Astrocyte (in vitro differentiated cells and primary cell): ENCODE measurements at regions not wholly inside any gene's neighbourhood (a gene's known extent, or its start where the extent isn't known, plus 50 kb on each side); places are given as distances from the start of the nearest gene placed in this dataset.

Experiments used
- DNase-seq: peaks from one replicate; pipeline ENCODE4 v3.0.0-alpha.2; 2010; ENCODE audit warnings: low read depth
- FAIRE-seq: peaks from 2 replicates; lab custom pipeline; 2011; peaks lifted over from hg19 to GRCh38; lab: Jason Lieb, UNC
- H2AFZ ChIP-seq: 2 replicates; pipeline ENCODE4 v1.6.0; 2012; ENCODE audit warnings: low read depth, low read length, inconsistent platforms
- H3K27ac ChIP-seq: 2 replicates; pipeline ENCODE4 v1.5.1; 2011; ENCODE audit warnings: low read depth, low read length, inconsistent platforms
- H3K27me3 ChIP-seq: 2 replicates; pipeline ENCODE4 v1.6.0; 2011; ENCODE audit warnings: low read length, inconsistent platforms; ENCODE audit not compliant: insufficient read depth
- H3K36me3 ChIP-seq: 2 replicates; pipeline ENCODE4 v1.5.1; 2011; ENCODE audit warnings: low read length, inconsistent platforms; ENCODE audit not compliant: insufficient read depth
- H3K4me1 ChIP-seq: 2 replicates; pipeline ENCODE4 v1.5.1; 2011; ENCODE audit warnings: low read length, inconsistent platforms; ENCODE audit not compliant: insufficient read depth
- H3K4me2 ChIP-seq: 2 replicates; pipeline ENCODE4 v1.6.0; 2012; ENCODE audit warnings: low read length, inconsistent platforms
- H3K4me3 ChIP-seq: 2 replicates; pipeline ENCODE4 v1.5.1; 2011; ENCODE audit warnings: low read depth, mild to moderate bottlenecking, low read length, inconsistent platforms; ENCODE audit not compliant: insufficient read depth
- H3K79me2 ChIP-seq: 2 replicates; pipeline ENCODE4 v1.6.0; 2012; ENCODE audit warnings: mild to moderate bottlenecking, low read length, inconsistent platforms; ENCODE audit not compliant: insufficient read depth
- H3K9ac ChIP-seq: 2 replicates; pipeline ENCODE4 v1.6.0; 2012; ENCODE audit warnings: mild to moderate bottlenecking, low read length, inconsistent platforms
- H3K9me3 ChIP-seq: 2 replicates; pipeline ENCODE4 v1.5.1; 2012; ENCODE audit warnings: low read depth, mild to moderate bottlenecking, low read length, inconsistent platforms; ENCODE audit not compliant: insufficient read depth
- H4K20me1 ChIP-seq: 2 replicates; pipeline ENCODE4 v1.6.0; 2012; ENCODE audit warnings: low read length, inconsistent platforms; ENCODE audit not compliant: insufficient read depth
- H3K27ac Mint-ChIP-seq: one replicate; pipeline ENCODE4 v1.8.0; 2021; ENCODE audit warnings: mild to moderate bottlenecking, mixed read lengths; ENCODE audit not compliant: unreplicated experiment
- H3K27me3 Mint-ChIP-seq: one replicate; pipeline ENCODE4 v1.8.0; 2021; ENCODE audit warnings: low read depth, mixed read lengths; ENCODE audit not compliant: unreplicated experiment
- H3K36me3 Mint-ChIP-seq: one replicate; pipeline ENCODE4 v1.8.0; 2021; ENCODE audit warnings: low read depth, mixed read lengths; ENCODE audit not compliant: unreplicated experiment
- H3K4me1 Mint-ChIP-seq: one replicate; pipeline ENCODE4 v1.8.0; 2021; ENCODE audit warnings: low read depth, mixed read lengths; ENCODE audit not compliant: unreplicated experiment
- H3K4me3 Mint-ChIP-seq: one replicate; pipeline ENCODE4 v1.8.0; 2021; ENCODE audit warnings: mild to moderate bottlenecking, moderate library complexity, mixed read lengths; ENCODE audit not compliant: unreplicated experiment
- H3K9me3 Mint-ChIP-seq: one replicate; pipeline ENCODE4 v1.8.0; 2021; ENCODE audit warnings: mild to moderate bottlenecking, mixed read lengths; ENCODE audit not compliant: unreplicated experiment
- EZH2 ChIP-seq: IDR thresholded peaks from 2 replicates; pipeline ENCODE4 v1.6.1; 2012; ENCODE audit warnings: mild to moderate bottlenecking, low read length, inconsistent platforms; ENCODE audit not compliant: insufficient read depth
- TF ChIP-seq, protein P1 (sequence below): IDR thresholded peaks from 2 replicates; pipeline ENCODE4 v1.5.1; 2011; ENCODE audit warnings: low read depth, mild to moderate bottlenecking, inconsistent platforms, low read length, moderate library complexity; ENCODE audit not compliant: insufficient read depth

DNA sequence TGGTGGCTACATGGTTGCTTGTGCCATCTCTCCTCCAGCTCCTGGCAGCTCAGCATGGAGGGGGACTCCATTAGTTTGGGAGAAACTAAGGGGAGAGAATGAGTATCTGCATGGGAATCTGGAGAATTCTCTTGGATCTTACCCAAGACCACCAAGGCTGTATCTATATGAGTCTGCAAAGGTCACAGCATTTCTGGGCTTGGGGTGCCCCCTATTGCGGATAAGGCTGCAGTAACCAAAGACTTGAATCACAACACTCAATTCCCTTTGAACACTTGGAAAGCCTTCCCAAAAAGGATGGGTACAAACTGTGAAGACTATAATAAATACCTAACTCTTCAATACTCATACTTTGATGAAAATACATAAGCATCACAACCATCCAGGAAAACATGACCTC lies 623.5 kb upstream of the NR3C2 start:
- no peaks in the 10 kb centered on the region for H4K20me1 ChIP-seq
- H3K27me3 Mint-ChIP-seq = no peaks in the 10 kb centered on the region
- no peak overlapping the region for H3K4me3 ChIP-seq
- no peaks in the 10 kb centered on the region for H3K4me1 ChIP-seq
- no peak overlapping the region for H2AFZ ChIP-seq
- no peak overlapping the region for H3K9ac ChIP-seq
- DNase-seq (no peak), FAIRE-seq (peak; percentile 23)
- peaks cover 4% of the 10 kb centered on the region for H3K9me3 Mint-ChIP-seq
- no peaks in the 10 kb centered on the region for H3K36me3 Mint-ChIP-seq
- H3K4me3 Mint-ChIP-seq = no peak overlapping the region
- H3K9me3 ChIP-seq = no peaks in the 10 kb centered on the region
- H3K4me2 ChIP-seq = no peak overlapping the region
- no peak overlapping the region for H3K27ac Mint-ChIP-seq
- H3K27ac ChIP-seq = no peak overlapping the region
- H3K79me2 ChIP-seq = no peaks in the 10 kb centered on the region
- no peaks in the 10 kb centered on the region for H3K36me3 ChIP-seq
- H3K27me3 ChIP-seq = no peaks in the 10 kb centered on the region
- TF ChIP-seq EZH2 = no peak
- TF ChIP-seq, protein P1, sequence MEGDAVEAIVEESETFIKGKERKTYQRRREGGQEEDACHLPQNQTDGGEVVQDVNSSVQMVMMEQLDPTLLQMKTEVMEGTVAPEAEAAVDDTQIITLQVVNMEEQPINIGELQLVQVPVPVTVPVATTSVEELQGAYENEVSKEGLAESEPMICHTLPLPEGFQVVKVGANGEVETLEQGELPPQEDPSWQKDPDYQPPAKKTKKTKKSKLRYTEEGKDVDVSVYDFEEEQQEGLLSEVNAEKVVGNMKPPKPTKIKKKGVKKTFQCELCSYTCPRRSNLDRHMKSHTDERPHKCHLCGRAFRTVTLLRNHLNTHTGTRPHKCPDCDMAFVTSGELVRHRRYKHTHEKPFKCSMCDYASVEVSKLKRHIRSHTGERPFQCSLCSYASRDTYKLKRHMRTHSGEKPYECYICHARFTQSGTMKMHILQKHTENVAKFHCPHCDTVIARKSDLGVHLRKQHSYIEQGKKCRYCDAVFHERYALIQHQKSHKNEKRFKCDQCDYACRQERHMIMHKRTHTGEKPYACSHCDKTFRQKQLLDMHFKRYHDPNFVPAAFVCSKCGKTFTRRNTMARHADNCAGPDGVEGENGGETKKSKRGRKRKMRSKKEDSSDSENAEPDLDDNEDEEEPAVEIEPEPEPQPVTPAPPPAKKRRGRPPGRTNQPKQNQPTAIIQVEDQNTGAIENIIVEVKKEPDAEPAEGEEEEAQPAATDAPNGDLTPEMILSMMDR = no peak
- no peaks in the 10 kb centered on the region for H3K4me1 Mint-ChIP-seq

- H3K36me3 Mint-ChIP-seq = no peaks in the 10 kb centered on the region
These were observed 620.8 kb upstream of the NR3C2 start for GRCh38 chr4:149062997-149063396.

DNA sequence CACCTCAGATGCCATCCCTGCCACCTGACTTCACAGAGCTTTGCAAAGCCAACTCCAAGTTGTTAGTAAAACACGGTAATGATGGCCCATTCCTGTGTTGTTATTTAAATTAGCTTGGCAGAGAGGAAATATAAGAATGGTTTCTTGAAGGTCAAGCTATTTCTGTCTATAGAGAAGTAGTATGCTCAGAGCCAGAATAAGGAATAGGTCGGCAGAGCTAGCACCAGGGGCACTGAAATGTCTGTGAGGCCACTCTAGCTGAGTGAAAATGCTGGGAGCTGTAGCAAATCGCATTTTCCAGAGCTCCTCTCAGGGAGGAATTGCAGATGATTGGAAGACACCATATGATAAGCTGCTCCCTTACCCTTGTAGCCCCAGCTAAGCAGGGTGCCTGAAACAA lies 615.4 kb upstream of the NR3C2 start:
- no peaks in the 10 kb centered on the region for H4K20me1 ChIP-seq
- H3K4me3 ChIP-seq = no peak overlapping the region
- H3K4me1 Mint-ChIP-seq = no peaks in the 10 kb centered on the region
- H3K27ac ChIP-seq = no peak overlapping the region
- DNase-seq (no peak), FAIRE-seq (no peak)
- TF ChIP-seq EZH2 = no peak
- TF ChIP-seq, protein P1 = no peak
- H3K79me2 ChIP-seq = no peaks in the 10 kb centered on the region
- H3K36me3 ChIP-seq = no peaks in the 10 kb centered on the region
- H3K9me3 Mint-ChIP-seq = no peaks in the 10 kb centered on the region
- H3K4me2 ChIP-seq = no peak overlapping the region
- no peak overlapping the region for H2AFZ ChIP-seq
- no peaks in the 10 kb centered on the region for H3K27me3 ChIP-seq
- H3K27me3 Mint-ChIP-seq = no peaks in the 10 kb centered on the region
- H3K9ac ChIP-seq = no peak overlapping the region
- H3K4me3 Mint-ChIP-seq = no peak overlapping the region
- H3K36me3 Mint-ChIP-seq = no peaks in the 10 kb centered on the region
- no peaks in the 10 kb centered on the region for H3K9me3 ChIP-seq
- H3K27ac Mint-ChIP-seq = no peak overlapping the region
- H3K4me1 ChIP-seq = no peaks in the 10 kb centered on the region

More at GRCh38 chr4:149062997-149063396, 620.8 kb upstream of the NR3C2 start:
- H3K79me2 ChIP-seq = no peaks in the 10 kb centered on the region
- no peak overlapping the region for H2AFZ ChIP-seq
- H3K4me3 ChIP-seq = no peak overlapping the region
- no peak for FAIRE-seq
- no peak for DNase-seq
- Mint-ChIP-seq H3K27me3 (no peaks in the 10 kb centered on the region), H3K27ac (no peak overlapping the region), H3K4me3 (no peak overlapping the region), H3K4me1 (no peaks in the 10 kb centered on the region), H3K9me3 (peaks cover 3% of the 10 kb centered on the region)
- H3K27me3 ChIP-seq = no peaks in the 10 kb centered on the region
- TF ChIP-seq, protein P1 = no peak
- TF ChIP-seq EZH2 = no peak
- no peak overlapping the region for H3K9ac ChIP-seq
- H4K20me1 ChIP-seq = no peaks in the 10 kb centered on the region
- no peaks in the 10 kb centered on the region for H3K4me1 ChIP-seq
- H3K36me3 ChIP-seq = no peaks in the 10 kb centered on the region
- no peak overlapping the region for H3K4me2 ChIP-seq
- H3K9me3 ChIP-seq = no peaks in the 10 kb centered on the region
- no peak overlapping the region for H3K27ac ChIP-seq
